Ovary (tissue), 3 donors: ENCODE measurements at regions not wholly inside any gene's neighbourhood (a gene's known extent, or its start where the extent isn't known, plus 50 kb on each side); places are given as distances from the start of the nearest gene placed in this dataset.

Experiments
- CTCF ChIP-seq, 3 donors: fragments of 450-650 bp in 2 of 3; fragments of 200-600 bp in 1 of 3; IDR thresholded peaks; one replicate each; pipeline versions ENCODE4 v1.5.1 to v1.8.0; 2016 to 2022; ENCODE audit warnings: antibody characterized with exemption in 3 of 3, mild to moderate bottlenecking in 1 of 3
- EP300 ChIP-seq: sonication (generic); formaldehyde crosslinking; IDR thresholded peaks from one replicate; pipeline ENCODE4 v1.6.1; 2017; ENCODE audit warnings: antibody characterized with exemption
- POLR2A ChIP-seq: fragments of 450-650 bp; IDR thresholded peaks from one replicate; pipeline ENCODE4 v1.6.1; 2017; ENCODE audit warnings: antibody characterized with exemption, mild to moderate bottlenecking, moderate library complexity
- donor health status: DM: no; HTN: no; CAD: no.

GRCh38 chr9:18129809-18130334, 344.1 kb upstream of the ADAMTSL1 start:
- no peak for TF ChIP-seq CTCF (IDR thresholded peaks at IDR 0.05)
- no peak for TF ChIP-seq POLR2A
- TF ChIP-seq EP300, result no peak
